SHP77 treated with DMSO at 0.1 percent for 48 hours (cell line): ENCODE measurements at regions not wholly inside any gene's neighbourhood (a gene's known extent, or its start where the extent isn't known, plus 50 kb on each side); places are given as distances from the start of the nearest gene placed in this dataset.
"Not testable (repeated sequence)": the region's sequence is repeated elsewhere in the genome, so short reads cannot be mapped to it uniquely, and the experiment has no call there.

Source experiments
- DNase-seq: peaks from one replicate; lab custom pipeline; 2025; lab: John Stamatoyannopoulos, UW

- no peak for DNase-seq
Measured at GRCh38 chr3:181609030-181609767, 102.5 kb upstream of the SOX2 start.

GRCh38 chr3:181604267-181604666 is 107.5 kb upstream of the SOX2 start:
- DNase-seq, result no peak

- DNase-seq, result no peak
Measured at GRCh38 chr3:181596126-181596525, 115.6 kb upstream of the SOX2 start.

- not testable (repeated sequence) for DNase-seq
Measured at GRCh38 chr3:181590939-181591338, 120.8 kb upstream of the SOX2 start.

- DNase-seq, result no peak
Measured at GRCh38 chr3:181582619-181583018, 129.1 kb upstream of the SOX2 start.

- no peak for DNase-seq
Measured at GRCh38 chr3:181581656-181582055, 130.1 kb upstream of the SOX2 start.

GRCh38 chr3:181578743-181579142 is 133.0 kb upstream of the SOX2 start:
- DNase-seq, result no peak

GRCh38 chr3:181572432-181572831 is 139.3 kb upstream of the SOX2 start:
- DNase-seq, result no peak

- DNase-seq, result no peak
Measured at GRCh38 chr3:181570472-181570871, 141.3 kb upstream of the SOX2 start.

- no peak for DNase-seq
Measured at GRCh38 chr3:181569356-181569940, 142.3 kb upstream of the SOX2 start.

- no peak for DNase-seq
Measured at GRCh38 chr3:181568693-181569092, 143.0 kb upstream of the SOX2 start.

GRCh38 chr3:181568248-181568647 is 143.5 kb upstream of the SOX2 start:
- DNase-seq, result no peak

GRCh38 chr3:181567311-181568075 is 144.2 kb upstream of the SOX2 start:
- no peak for DNase-seq

- DNase-seq, result no peak
Measured at GRCh38 chr3:181565416-181565815, 146.3 kb upstream of the SOX2 start.

GRCh38 chr3:181564222-181564621 is 147.5 kb upstream of the SOX2 start:
- DNase-seq, result no peak

- DNase-seq, result no peak
Measured at GRCh38 chr3:181561139-181562031, 150.3 kb upstream of the SOX2 start.

GRCh38 chr3:181558870-181559269 is 152.9 kb upstream of the SOX2 start:
- DNase-seq, result no peak

- no peak for DNase-seq
Measured at GRCh38 chr3:181555681-181556080, 156.0 kb upstream of the SOX2 start.

GRCh38 chr3:181554233-181554765 is 157.4 kb upstream of the SOX2 start:
- DNase-seq, result no peak

- no peak for DNase-seq
Measured at GRCh38 chr3:181549266-181549665, 162.5 kb upstream of the SOX2 start.

- no peak for DNase-seq
Measured at GRCh38 chr3:181541414-181541813, 170.3 kb upstream of the SOX2 start.

GRCh38 chr3:181534781-181535221 is 176.9 kb upstream of the SOX2 start:
- no peak for DNase-seq
